ENCODE measurements at regions not wholly inside any gene's neighbourhood (a gene's known extent, or its start where the extent isn't known, plus 50 kb on each side); places are given as distances from the start of the nearest gene placed in this dataset.

DNA sequence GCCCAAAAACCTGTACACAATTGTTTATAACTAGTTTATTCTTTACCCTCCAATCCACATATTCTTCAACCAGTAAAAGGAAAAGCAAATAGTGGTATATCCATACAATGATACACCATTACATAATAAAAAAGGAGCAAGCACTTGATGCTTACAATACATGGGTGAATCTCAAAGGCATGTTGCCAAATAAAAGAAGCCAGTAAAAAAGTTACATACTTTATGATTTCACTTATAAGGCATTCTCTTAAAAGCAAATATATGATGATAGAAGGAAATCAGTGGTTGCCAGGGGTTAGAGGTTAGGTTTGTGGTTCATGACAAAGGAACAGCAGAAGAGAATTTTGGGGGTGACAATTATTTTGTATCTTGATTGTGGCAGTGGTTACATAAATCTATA lies 896.1 kb upstream of the LCORL start:
- no peak for DNase-seq (ENCODE audit: low read depth, low spot score)

GRCh38 chr4:18914182-18914581 lies 892.6 kb upstream of the LCORL start:
- peak; percentile 19 for DNase-seq (ENCODE audit: low read depth, low spot score)

- DNase-seq (ENCODE audit: low read depth, low spot score): no peak
These were observed 873.4 kb upstream of the LCORL start for GRCh38 chr4:18894928-18895327.

DNA sequence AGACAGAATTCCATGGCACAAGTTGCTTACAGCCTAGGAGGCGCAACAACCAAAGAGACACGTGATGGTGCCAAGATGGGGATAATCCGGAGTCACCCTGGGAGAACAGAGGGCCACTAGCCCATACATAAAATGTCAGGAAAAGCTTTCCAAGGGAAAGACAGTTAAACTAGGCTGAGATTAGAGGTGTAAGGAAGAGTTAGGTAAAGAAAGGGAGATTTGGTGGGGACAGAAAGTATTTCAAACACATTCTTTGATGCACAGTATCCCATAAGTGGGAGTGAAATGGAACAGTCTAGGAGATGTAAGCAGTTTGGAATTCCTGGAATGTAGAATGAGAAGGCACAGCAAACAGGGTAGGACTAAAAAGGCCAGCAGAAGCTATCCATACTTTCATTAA lies 860.9 kb upstream of the LCORL start:
- DNase-seq (ENCODE audit: low read depth, low spot score): peak; percentile 87

DNA sequence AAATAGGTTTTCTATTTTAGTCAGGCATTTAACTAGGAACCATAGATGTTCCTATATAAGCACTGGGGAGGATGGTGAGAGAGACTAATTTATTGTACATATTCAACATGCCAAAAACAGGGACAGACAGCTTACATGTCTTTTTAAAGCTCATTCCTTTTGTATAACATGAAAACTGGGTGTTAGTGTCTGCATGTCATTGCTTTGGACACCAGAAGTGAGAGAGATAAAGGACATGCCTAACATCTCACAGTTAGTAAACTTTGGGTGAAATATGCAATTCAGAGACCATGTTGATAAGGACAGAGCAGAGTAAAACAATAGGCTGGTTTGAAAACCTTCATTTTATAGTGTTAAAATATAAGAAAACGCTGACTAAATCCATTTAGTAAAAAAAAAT lies 860.0 kb upstream of the LCORL start:
- DNase-seq (ENCODE audit: low read depth, low spot score): no peak

DNA sequence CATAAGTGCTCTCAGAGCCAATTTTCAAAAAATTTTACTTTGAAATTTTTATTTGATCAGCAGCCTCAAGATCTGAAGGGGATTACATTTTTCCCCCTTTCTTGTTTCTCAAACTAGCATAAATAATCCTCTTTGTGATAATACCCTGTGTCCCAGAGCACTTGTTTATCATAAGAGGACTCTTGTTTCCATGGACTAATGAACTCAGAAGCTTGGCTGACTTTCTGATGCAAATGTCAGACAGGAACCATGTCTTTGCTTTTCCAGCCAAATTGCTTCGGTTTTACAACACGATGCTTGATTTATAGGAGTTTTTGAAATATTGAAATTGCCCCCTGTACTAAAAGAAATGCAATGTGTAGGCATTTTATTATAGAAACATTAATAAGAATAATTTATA lies 859.3 kb upstream of the LCORL start:
- DNase-seq (ENCODE audit: low read depth, low spot score): peak; percentile 11

DNA sequence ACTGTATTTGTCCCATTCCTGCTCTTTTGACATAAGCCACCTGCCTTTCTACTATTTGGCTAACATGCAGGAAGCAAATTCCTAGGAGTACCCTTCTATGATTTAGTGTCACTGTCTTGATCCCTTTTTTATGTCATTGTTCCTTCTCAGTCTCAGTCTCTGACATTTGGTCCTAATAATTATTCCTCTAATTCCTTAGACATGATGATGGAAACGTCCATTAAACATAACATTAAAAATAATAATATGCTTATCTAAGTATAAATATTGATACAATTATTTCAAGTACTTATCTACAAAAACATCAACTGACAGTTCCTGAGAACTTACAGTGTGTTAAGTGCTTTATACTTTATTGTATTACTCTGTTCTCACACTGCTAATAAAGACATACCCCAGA lies 857.0 kb upstream of the LCORL start:
- no peak for DNase-seq (ENCODE audit: low read depth, low spot score)

GRCh38 chr4:18869166-18869565 lies 847.6 kb upstream of the LCORL start:
- DNase-seq (ENCODE audit: low read depth, low spot score): no peak

DNA sequence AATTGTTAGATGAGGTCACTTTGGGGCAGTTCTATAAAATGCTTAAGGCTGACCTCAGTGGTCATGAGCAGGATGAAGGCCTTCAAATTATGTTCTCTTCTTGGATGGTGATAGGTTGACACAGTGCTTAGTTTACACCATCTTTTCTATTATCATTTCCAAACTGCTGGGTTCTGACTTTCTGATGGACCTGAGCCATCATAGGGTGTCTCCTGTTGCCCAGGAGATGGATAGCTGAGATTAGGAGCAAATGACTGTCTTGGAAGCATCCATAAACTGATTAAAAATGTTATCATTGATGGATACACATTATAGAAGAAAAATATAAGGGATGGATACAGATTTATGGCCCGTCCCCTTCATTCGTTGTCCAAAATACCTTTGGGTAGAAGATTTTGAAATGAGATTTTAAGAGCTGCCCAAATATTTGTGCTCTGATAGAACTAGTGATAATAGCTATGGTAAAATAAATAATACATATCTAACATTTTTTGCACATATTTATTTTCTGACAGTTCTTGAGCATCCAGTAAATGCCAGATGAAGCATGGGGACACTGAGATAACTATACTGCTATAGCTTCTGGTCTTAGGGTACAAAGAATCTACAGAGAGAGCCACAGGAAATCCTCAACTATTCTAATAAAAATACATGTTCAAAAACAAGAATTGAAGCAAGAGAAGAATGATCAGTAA lies 839.4 kb upstream of the LCORL start:
- DNase-seq (ENCODE audit: low read depth, low spot score): no peak

- DNase-seq (ENCODE audit: low read depth, low spot score): no peak
These were observed 837.9 kb upstream of the LCORL start for GRCh38 chr4:18859468-18859867.

DNA sequence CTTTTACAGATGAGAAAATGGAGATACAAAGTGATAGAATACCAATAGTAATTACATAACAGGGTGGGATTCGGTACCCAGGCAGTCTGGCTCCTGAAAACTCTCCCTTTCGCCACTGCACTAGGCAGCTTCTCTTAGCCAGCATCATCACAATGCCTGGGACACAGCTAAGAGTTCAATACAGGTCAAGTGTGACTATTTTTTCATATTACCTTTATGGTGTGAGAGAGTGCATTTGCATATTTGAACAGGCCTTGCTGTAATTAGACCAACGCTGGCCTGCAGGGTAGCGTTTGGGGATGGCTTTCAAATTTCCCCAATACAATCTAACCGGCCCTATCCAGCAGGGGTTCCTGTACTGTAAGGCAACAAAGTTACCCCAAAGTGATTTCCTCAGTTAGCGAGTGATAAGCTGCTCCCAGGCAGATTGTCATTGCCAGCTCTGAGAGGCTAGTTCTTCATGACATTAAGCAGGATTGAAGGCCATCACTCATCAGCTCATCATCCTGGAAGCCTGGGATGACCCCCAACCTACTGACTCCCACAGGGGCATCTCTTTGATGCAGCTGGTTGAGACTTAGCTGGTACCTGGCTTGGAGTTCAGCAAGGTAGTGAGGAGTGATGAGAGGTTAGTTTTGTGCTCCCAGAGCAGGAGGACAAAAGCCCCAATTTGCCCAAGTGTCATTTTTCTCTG lies 836.8 kb upstream of the LCORL start:
- no peak for DNase-seq (ENCODE audit: low read depth, low spot score)

DNA sequence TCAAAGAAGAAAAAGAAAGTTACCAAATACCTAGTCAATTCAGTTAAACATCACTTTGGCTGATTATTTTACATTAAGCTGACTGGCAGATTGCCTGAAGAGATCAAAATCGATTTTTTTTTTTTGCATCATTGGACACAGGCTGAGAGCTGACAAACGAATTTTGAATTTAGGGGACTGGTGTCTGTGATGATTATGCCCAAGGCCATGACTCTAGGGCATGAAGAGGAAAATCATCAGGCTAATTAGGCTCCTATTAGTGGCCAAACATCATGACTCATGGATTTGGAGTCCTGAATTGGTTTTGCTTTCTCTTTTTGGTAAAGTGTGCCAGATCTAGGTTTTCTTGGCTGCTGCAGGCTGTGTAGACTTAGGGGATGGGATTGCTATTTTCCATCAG lies 829.3 kb upstream of the LCORL start:
- DNase-seq (ENCODE audit: low read depth, low spot score): peak; percentile 50

DNA sequence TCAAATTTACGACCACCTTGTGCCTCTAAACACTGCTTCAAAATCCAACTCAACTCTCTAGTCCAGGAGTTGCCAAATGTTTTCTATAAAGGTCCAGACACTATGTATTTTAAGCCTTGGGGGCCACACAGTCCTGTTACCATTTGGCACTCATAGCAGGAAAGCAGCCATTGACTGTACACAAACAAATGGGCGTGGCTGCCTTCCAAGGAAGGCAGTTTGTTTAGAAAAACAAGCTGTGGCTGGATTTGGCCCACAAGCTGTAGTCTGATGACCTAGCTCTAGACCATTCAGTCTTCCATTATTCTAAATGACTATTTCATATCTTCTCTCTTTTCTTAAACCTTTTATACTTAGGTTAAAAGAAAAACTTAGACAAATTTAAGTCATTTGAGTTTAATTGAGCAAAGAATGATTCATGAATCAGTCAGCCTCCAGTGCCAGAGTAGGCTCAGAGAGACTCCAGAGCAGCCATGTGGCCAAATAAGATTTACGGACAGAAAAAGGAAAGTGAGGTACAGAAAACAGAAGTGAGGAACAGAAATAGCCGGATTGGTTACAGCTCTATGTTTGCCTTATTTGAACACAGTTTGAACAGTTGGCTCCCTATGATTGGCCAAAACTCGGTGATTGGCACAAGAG lies 825.8 kb upstream of the LCORL start:
- peak; percentile 80 for DNase-seq (ENCODE audit: low read depth, low spot score)

GRCh38 chr4:18846313-18846712 lies 824.8 kb upstream of the LCORL start:
- no peak for DNase-seq (ENCODE audit: low read depth, low spot score)

DNA sequence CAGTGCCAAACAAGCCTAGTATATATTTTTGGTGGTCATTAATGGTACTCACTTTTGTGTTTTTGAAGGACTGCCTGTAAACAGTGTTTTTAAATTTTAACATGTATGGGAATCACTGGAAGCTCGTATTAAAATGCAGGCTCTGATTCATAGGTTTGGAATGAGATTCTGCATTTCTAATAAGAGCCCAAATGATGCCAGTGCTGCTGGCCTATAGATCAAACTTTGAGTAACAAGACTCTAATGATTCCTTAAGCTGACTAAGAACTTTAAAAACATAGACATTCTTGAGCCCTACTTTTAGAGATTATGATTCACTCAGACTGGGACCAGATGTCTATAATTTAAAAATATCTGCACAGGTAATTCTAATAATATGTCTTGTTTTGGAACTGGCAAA lies 823.2 kb upstream of the LCORL start:
- DNase-seq (ENCODE audit: low read depth, low spot score): peak; percentile 77

GRCh38 chr4:18842431-18842830 lies 820.9 kb upstream of the LCORL start:
- DNase-seq (ENCODE audit: low read depth, low spot score): no peak

DNA sequence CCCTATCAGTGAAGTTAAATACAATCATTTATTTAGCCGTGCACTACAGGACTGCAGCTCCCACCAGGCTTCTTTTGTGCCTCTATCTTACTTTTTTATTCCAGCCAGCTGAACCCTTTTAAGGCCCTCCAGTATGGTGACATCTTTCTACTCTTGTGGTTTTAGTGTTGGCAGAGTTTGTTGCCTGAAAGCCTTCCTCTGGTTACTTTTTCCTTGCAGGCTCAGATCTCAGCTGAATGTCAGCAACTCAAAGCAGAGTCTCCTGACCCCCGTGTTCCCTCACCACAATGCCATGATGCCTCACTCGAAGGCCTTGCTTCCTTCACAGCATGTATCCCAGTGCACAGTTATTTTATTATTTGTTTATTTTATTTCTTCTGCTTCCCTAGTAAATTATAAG lies 818.9 kb upstream of the LCORL start:
- DNase-seq (ENCODE audit: low read depth, low spot score): peak; percentile 53

GRCh38 chr4:18816228-18816895 lies 794.8 kb upstream of the LCORL start:
- no peak for DNase-seq (ENCODE audit: low read depth, low spot score)

DNA sequence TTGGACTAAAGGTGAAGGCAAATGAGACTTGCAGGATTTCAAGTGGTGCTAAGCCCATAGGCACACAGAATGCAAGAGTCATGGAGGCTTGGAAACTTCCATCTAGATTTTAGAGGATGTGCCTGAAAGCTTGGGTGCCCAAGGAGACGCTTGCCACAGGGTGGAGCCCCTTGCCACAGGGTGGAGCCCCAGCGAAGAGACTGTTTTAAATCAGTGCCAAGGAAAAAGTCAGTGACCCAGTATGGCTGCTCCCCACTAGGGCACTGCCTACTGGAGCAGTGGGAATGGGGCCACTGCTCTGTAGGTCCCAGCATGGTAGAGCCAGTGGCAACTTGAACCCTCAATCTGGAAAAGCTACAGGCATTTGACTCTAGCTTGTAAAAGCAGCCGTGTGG lies 794.2 kb upstream of the LCORL start:
- no peak for DNase-seq (ENCODE audit: low read depth, low spot score)

DNA sequence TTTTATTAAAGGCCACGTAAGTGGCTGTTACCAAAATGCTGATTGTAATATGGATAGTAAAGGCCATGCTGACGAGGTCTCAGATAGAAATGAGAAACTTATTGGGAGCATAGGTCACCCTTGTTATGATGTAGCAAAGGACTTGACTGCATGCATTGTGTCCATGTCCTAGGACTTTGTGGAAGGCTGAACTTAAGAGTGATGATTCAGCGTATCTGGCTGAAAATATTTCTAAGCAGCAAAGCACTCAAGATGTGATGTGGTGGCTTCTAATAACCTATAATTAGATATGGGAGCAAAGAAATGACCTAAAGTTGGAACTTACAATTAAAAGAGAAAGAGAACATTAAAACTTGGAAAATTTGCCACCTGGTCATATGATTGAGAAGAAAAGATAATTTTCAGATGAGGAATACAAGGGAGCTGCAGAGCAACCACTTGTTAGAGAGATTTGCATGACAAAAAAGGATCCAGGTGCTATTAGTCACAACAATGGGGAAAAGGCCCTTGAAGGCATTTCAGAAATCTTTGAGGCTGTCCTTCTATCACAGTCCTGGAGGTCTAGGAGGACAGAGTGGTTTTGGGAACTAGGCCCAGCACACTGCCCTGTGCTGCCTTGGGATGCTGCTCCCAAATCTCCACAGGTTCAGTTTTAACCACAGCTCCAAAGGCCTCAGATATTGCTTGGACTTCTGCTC lies 793.7 kb upstream of the LCORL start:
- DNase-seq (ENCODE audit: low read depth, low spot score): no peak

DNA sequence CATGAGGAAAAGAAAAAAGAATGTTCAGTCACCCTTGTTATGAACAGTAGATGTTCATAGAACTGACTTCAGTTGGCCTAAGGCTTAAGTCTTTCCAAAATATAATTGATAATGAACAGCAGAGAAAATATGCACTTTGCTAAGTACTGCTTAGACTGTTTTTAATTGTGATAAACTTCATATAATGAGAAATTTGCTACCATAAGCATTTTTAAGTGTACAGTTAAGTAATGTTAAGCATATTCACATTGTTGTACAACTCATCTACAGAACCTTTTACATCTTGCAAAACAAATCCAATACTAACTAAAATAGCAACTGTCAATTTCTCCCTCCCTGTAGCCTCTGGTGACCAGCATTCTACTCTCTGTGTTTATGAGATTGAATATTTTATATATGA lies 792.2 kb upstream of the LCORL start:
- no peak for DNase-seq (ENCODE audit: low read depth, low spot score)

GRCh38 chr4:18813055-18813454 lies 791.5 kb upstream of the LCORL start:
- DNase-seq (ENCODE audit: low read depth, low spot score): no peak

Measured in astrocyte of the hippocampus (primary cell).